ENCODE measurements at regions not wholly inside any gene's neighbourhood (a gene's known extent, or its start where the extent isn't known, plus 50 kb on each side); places are given as distances from the start of the nearest gene placed in this dataset.

GRCh38 chr3:124322966-124323365, 331.0 kb upstream of the ROPN1 start:
- intact Hi-C loops (cut with micrococcal nuclease): no loop called here
- no peak overlapping the region for H3K27ac ChIP-seq (ENCODE audit: insufficient read depth, low read depth, low read length)
- ChIA-PET POLR2A (no interaction called here), CTCF (no interaction called here)
- H3K9me3 ChIP-seq (replicated peaks; ENCODE audit: control insufficient read depth, insufficient read depth, low read length): no peaks in the 10 kb centered on the region
- no peaks in the 10 kb centered on the region for H3K4me1 ChIP-seq (ENCODE audit: control insufficient read depth, extremely low read depth, insufficient read depth, low read length)
- no peaks in the 10 kb centered on the region for H4K20me1 ChIP-seq (replicated peaks; ENCODE audit: control insufficient read depth, extremely low read depth, insufficient read depth, low read length)
- FAIRE-seq (no peak), DNase-seq (ENCODE audit: low read depth, low spot score) (no peak)
- dilution Hi-C loops (cut with MboI; ENCODE audit: extremely low pct_ligation_motif_present, low sequenced_read_pairs): no loop called here
- no peak overlapping the region for H2AFZ ChIP-seq (ENCODE audit: low read depth, low read length)
- H3K27me3 ChIP-seq (ENCODE audit: control insufficient read depth in 2 of 2, insufficient read depth in 2 of 2, low read length in 2 of 2): peaks cover 5 to 14% of the 10 kb centered on the region in 2 experiments
- no peaks in the 10 kb centered on the region for H3K79me2 ChIP-seq (ENCODE audit: control insufficient read depth, insufficient read depth, low read length)
- no peak for TF ChIP-seq JUN (IDR thresholded peaks at IDR 0.05; ENCODE audit: borderline replicate concordance, insufficient read depth, insufficient read length, low read depth)
- no peak for TF ChIP-seq MAX (IDR thresholded peaks at IDR 0.05; ENCODE audit: insufficient read depth, insufficient read length)
- TF ChIP-seq CTCF (IDR thresholded peaks at IDR 0.05; ENCODE audit: extremely low read depth in 1 of 2, insufficient read depth in 1 of 2, low read depth in 1 of 2, low read length in 2 of 2): no peak
- TF ChIP-seq MYC (IDR thresholded peaks at IDR 0.05; ENCODE audit: low read depth, low read length): no peak
- no peak for TF ChIP-seq FOS (IDR thresholded peaks at IDR 0.05; ENCODE audit: borderline replicate concordance, insufficient read depth, low read length)
- no peak for TF ChIP-seq EZH2 (IDR thresholded peaks at IDR 0.05; ENCODE audit: borderline replicate concordance, low read depth, low read length, severe bottlenecking)
- no peak for TF ChIP-seq GATA2 (IDR thresholded peaks at IDR 0.05; ENCODE audit: insufficient read depth, insufficient read length, low read depth, low read length)
- TF ChIP-seq POLR2A (IDR thresholded peaks at IDR 0.05; ENCODE audit: low read depth, low read length): no peak
- TF ChIP-seq POLR2AphosphoS5 (IDR thresholded peaks at IDR 0.05; ENCODE audit: insufficient read depth, low read depth, low read length): no peak
- H3K4me3 ChIP-seq (replicated peaks in 1 of 3; ENCODE audit: insufficient read depth in 1 of 3, low read depth in 1 of 3, low read length in 3 of 3): no peak overlapping the region
- no peaks in the 10 kb centered on the region for H3K9me1 ChIP-seq (replicated peaks; ENCODE audit: control insufficient read depth, extremely low read depth, insufficient read depth, low read length)
- H3K9ac ChIP-seq (replicated peaks; ENCODE audit: extremely low read depth, insufficient read depth, low read length): no peak overlapping the region
- no peaks in the 10 kb centered on the region for H3K36me3 ChIP-seq (ENCODE audit: control insufficient read depth in 2 of 2, extremely low read depth in 1 of 2, insufficient read depth in 2 of 2, low read length in 2 of 2)
- BruUV-seq (replicated peaks): no TSS peak
- H3K4me2 ChIP-seq (ENCODE audit: insufficient read depth, low read length): no peak overlapping the region
